ENCODE measurements at regions not wholly inside any gene's neighbourhood (a gene's known extent, or its start where the extent isn't known, plus 50 kb on each side); places are given as distances from the start of the nearest gene placed in this dataset.
A peak's percentile ranks its signal among the peaks of the same experiment; 100 is the strongest.

GRCh38 chr9:87803623-87804345 is 77.9 kb downstream of the CTSL start:
- no peak overlapping the region for H3K27ac ChIP-seq
- no peak for TF ChIP-seq CTCF (conservative IDR thresholded peaks at IDR 0.05)

GRCh38 chr9:87805259-87805658 is 77.4 kb upstream of the SPATA31E1 start:
- no peak for TF ChIP-seq CTCF (conservative IDR thresholded peaks at IDR 0.05)
- H3K27ac ChIP-seq: no peak overlapping the region

GRCh38 chr9:87810008-87810407 is 72.7 kb upstream of the SPATA31E1 start:
- peak overlapping the region; percentile 5; the same call in 1 of the 2 replicates for H3K27ac ChIP-seq
- no peak for TF ChIP-seq CTCF (conservative IDR thresholded peaks at IDR 0.05)

- TF ChIP-seq CTCF (conservative IDR thresholded peaks at IDR 0.05): no peak
Observed at GRCh38 chr9:87810679-87811178, 71.9 kb upstream of the SPATA31E1 start.

DNA sequence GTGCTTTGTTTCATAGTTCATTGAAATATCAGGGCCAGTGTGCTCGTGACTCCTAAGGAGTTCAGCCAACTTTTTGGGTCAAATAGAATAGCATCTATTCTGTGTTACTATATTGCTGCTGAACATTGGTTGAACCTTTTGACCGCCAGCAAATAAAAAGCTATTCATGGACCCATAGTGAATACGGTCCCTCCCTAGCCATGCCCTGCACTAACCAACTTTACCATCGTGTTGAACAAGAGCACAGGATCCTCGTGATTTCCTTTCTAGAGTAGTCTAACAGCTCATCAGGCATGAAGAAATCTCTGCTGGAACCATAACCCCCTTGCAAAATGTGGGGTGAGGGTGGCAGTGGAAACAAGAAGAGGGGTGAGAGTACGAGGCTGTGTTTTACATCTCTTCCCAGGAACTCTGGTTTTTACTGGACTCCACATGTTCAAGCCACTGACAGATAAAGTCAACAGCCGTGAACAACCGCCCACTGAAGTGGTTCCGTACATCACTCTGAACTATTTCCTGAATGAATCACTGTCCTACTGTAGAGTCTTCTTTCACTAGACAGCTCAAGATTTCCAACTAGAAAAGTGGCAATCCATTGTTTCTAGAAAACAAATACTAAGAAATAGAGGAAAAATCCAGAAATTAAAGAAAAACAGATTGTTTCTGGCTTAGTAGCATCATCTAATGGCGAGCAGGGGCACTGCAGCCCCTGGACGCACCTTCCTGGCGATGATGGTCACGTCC is 70.1 kb upstream of the SPATA31E1 start:
- peak; percentile 87 for TF ChIP-seq CTCF (conservative IDR thresholded peaks at IDR 0.05)
- H3K27ac ChIP-seq: no peak overlapping the region

More at GRCh38 chr9:87810679-87811178, 71.9 kb upstream of the SPATA31E1 start:
- no peak overlapping the region for H3K27ac ChIP-seq

DNA sequence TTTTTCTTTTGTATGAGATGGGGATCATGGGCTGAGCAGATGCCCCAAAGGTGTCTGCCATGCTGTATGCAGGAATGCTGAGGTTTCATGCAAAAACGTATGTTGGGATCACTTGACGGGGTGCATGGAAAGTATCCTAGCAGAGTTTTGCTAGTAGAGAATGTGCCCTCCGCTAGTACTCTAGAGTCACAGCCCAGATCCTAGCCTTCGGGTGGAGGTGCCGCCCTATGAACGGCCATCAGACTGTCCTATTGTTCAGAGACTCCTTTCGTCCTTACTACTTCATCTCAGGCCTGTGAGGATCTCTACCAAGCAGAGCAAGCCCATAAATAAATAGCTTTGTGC is 69.6 kb upstream of the SPATA31E1 start:
- no peak overlapping the region for H3K27ac ChIP-seq
- TF ChIP-seq CTCF (conservative IDR thresholded peaks at IDR 0.05): peak; percentile 24

DNA sequence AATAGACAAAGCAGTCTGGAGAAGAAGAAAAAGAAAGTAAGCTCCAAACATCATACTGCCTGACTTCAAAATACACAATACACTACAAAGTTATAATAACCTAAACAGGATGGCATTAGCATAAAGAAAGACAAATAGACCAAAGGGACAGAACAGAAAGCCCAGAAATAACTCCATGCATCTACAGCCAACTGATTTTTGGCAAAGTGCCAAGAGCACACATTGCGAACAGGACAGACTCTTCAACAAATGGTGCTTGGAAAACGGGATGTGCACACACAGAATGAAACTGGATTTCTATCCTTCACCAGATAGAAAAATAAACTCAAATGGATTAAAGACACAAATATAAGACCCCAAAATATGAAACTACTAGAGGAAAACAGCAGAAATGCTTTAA is 66.6 kb upstream of the SPATA31E1 start:
- H3K27ac ChIP-seq: no peak overlapping the region
- no peak for TF ChIP-seq CTCF (conservative IDR thresholded peaks at IDR 0.05)

Data from VCaP (cell line).